Activated B cell treated with CpG ODN at 0.5 μM for 24 hours (primary cell): ENCODE measurements at regions not wholly inside any gene's neighbourhood (a gene's known extent, or its start where the extent isn't known, plus 50 kb on each side); places are given as distances from the start of the nearest gene placed in this dataset.

ENCODE experiments used
- ATAC-seq: fragments of 200-7000 bp; cut with Tn5 transposase; one replicate; pipeline ENCODE4 v1.10.0; 2021; ENCODE audit warnings: low read depth, mild to moderate bottlenecking, moderate library complexity
- CTCF ChIA-PET: fragments of 350-600 bp; sonication (Branson Sonifier 250); formaldehyde crosslinking; loops from one replicate; lab custom pipeline; 2021; ENCODE audit warnings: antibody characterized with exemption; lab: Charles Lee
- POLR2A ChIA-PET: fragments of 350-600 bp; sonication (Branson Sonifier 250); formaldehyde crosslinking; loops from one replicate; lab custom pipeline; 2021; ENCODE audit warnings: antibody characterized with exemption; lab: Charles Lee
- DNase-seq: peaks from one replicate; pipeline ENCODE4 v3.0.0; 2022
- H3K27ac Mint-ChIP-seq: one replicate; pipeline ENCODE4 v1.8.0; 2020; ENCODE audit warnings: mixed read lengths
- H3K27me3 Mint-ChIP-seq: one replicate; pipeline ENCODE4 v1.8.0; 2021; ENCODE audit warnings: mixed read lengths
- H3K36me3 Mint-ChIP-seq: one replicate; pipeline ENCODE4 v1.8.0; 2021; ENCODE audit warnings: low read depth, mixed read lengths
- H3K4me1 Mint-ChIP-seq: one replicate; pipeline ENCODE4 v1.8.0; 2021; ENCODE audit warnings: mixed read lengths
- H3K4me3 Mint-ChIP-seq: one replicate; pipeline ENCODE4 v1.8.0; 2020; ENCODE audit warnings: mild to moderate bottlenecking, mixed read lengths
- H3K9me3 Mint-ChIP-seq: one replicate; pipeline ENCODE4 v1.8.0; 2020; ENCODE audit warnings: mixed read lengths
- CTCF ChIP-seq: fragments of 200-600 bp; IDR thresholded peaks from one replicate; pipeline ENCODE4 v1.8.0; 2022; ENCODE audit warnings: antibody characterized with exemption, mild to moderate bottlenecking
- intact Hi-C: fragments of 100-400 bp; cut with micrococcal nuclease; formaldehyde crosslinking; loops from one replicate; pipeline ENCODE4 v1.15.1; 2024

- H3K36me3 Mint-ChIP-seq = no peaks in the 10 kb centered on the region
- ChIA-PET POLR2A (interaction anchor here (0.6 to 7.4 kb wide), 23 partner anchors 10 to 858 kb away, joined by 3 to 177 read pairs (median 5); partner anchors contain the start of genes CASP3, IRF2 and PRIMPOL), CTCF (interaction anchor here (0.8 to 7.4 kb wide), 19 partner anchors 10 to 254 kb away, joined by 3 to 119 read pairs (median 4); no protein-coding TSS in a partner anchor)
- no peak for TF ChIP-seq CTCF
- no peaks in the 10 kb centered on the region for H3K9me3 Mint-ChIP-seq
- H3K27ac Mint-ChIP-seq = peak overlapping the region; percentile 83
- peaks cover 80% of the 10 kb centered on the region for H3K4me1 Mint-ChIP-seq
- H3K4me3 Mint-ChIP-seq = peak overlapping the region; percentile 66
- no peaks in the 10 kb centered on the region for H3K27me3 Mint-ChIP-seq
- intact Hi-C loops = loop anchor here (1.0 to 5.0 kb wide), 8 partner anchors 15 to 364 kb away; partner anchors contain the start of genes CASP3, IRF2 and PRIMPOL
- no peak for ATAC-seq
- no peak for DNase-seq
Measured at GRCh38 chr4:184283659-184284335, 66.1 kb upstream of the ENPP6 start.

GRCh38 chr4:184282895-184283654, 65.4 kb upstream of the ENPP6 start:
- intact Hi-C loops = loop anchor here (1.0 to 5.0 kb wide), 8 partner anchors 15 to 364 kb away; partner anchors contain the start of genes CASP3, IRF2 and PRIMPOL
- DNase-seq (no peak), ATAC-seq (peak; percentile 78)
- POLR2A ChIA-PET = interaction anchor here (0.6 to 7.4 kb wide), 25 partner anchors 10 to 366 kb away, joined by 3 to 177 read pairs (median 5); partner anchors contain the start of genes CASP3, IRF2 and PRIMPOL
- no peak for TF ChIP-seq CTCF
- Mint-ChIP-seq H3K4me1 (peaks cover 73% of the 10 kb centered on the region), H3K4me3 (peak overlapping the region; percentile 66), H3K9me3 (no peaks in the 10 kb centered on the region), H3K27me3 (no peaks in the 10 kb centered on the region), H3K36me3 (no peaks in the 10 kb centered on the region), H3K27ac (peak overlapping the region; percentile 83)
- CTCF ChIA-PET = interaction anchor here (0.7 to 7.4 kb wide), 20 partner anchors 9 to 254 kb away, joined by 3 to 119 read pairs (median 4); no protein-coding TSS in a partner anchor

GRCh38 chr4:184282251-184282713, 64.6 kb upstream of the ENPP6 start:
- CTCF ChIA-PET = interaction anchor here (0.7 to 7.4 kb wide), 12 partner anchors 8 to 255 kb away, joined by 3 to 119 read pairs (median 4); no protein-coding TSS in a partner anchor
- no peak for TF ChIP-seq CTCF
- Mint-ChIP-seq H3K36me3 (no peaks in the 10 kb centered on the region), H3K27ac (peak overlapping the region; percentile 83), H3K4me3 (peak overlapping the region; percentile 32), H3K27me3 (no peaks in the 10 kb centered on the region), H3K9me3 (peaks cover 3% of the 10 kb centered on the region), H3K4me1 (peaks cover 66% of the 10 kb centered on the region)
- ATAC-seq = peak; percentile 40
- POLR2A ChIA-PET = interaction anchor here (0.8 to 7.4 kb wide), 18 partner anchors 9 to 367 kb away, joined by 3 to 177 read pairs (median 6); partner anchors contain the start of genes CASP3, IRF2 and PRIMPOL
- DNase-seq = no peak
- intact Hi-C loops = loop anchor here (5.0 kb wide), 1 partner anchor 365 kb away; the partner anchor contains the start of genes CASP3 and PRIMPOL

GRCh38 chr4:184281231-184282139, 63.8 kb upstream of the ENPP6 start:
- no peak for ATAC-seq
- H3K27me3 Mint-ChIP-seq = no peaks in the 10 kb centered on the region
- ChIA-PET CTCF (interaction anchor here (0.7 to 7.4 kb wide), 5 partner anchors 9 to 106 kb away, joined by 3 to 119 read pairs (median 7); no protein-coding TSS in a partner anchor), POLR2A (interaction anchor here (0.8 to 7.4 kb wide), 11 partner anchors 15 to 256 kb away, joined by 3 to 177 read pairs (median 6); partner anchors contain the start of gene IRF2)
- intact Hi-C loops = loop anchor here (5.0 kb wide), 1 partner anchor 366 kb away; the partner anchor contains the start of genes CASP3 and PRIMPOL
- peaks cover 66% of the 10 kb centered on the region for H3K4me1 Mint-ChIP-seq
- H3K4me3 Mint-ChIP-seq = peak overlapping the region; percentile 28
- DNase-seq = no peak
- peaks cover 4% of the 10 kb centered on the region for H3K36me3 Mint-ChIP-seq
- H3K27ac Mint-ChIP-seq = peak overlapping the region; percentile 83
- TF ChIP-seq CTCF = no peak
- peaks cover 7% of the 10 kb centered on the region for H3K9me3 Mint-ChIP-seq
